ENCODE measurements at regions not wholly inside any gene's neighbourhood (a gene's known extent, or its start where the extent isn't known, plus 50 kb on each side); places are given as distances from the start of the nearest gene placed in this dataset.

DNA sequence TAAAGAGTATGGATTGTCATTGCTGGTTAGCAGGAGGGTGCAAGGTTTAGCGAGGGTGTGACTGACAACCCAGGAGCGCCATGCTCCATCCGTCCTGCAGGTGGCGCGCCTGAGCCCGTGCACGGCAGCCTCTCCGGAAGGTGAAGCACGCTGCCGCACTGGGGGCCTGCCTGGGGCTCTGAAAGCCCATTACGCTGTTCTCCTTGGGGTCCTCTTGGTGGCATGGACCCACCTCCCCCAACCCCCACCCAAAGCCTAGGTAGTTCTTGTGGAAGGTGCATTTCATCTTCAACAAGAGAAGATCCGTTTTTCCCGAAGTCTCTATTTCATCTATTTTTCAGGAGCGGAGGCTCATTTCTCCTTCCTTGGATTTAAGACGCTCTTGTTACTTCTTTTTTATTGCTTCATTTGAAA, 197.4 kb upstream of the KCNG1 start:
- peaks cover 10% of the 10 kb centered on the region for H3K27me3 ChIP-seq
- H3K9ac ChIP-seq, result no peak overlapping the region
- peaks cover 13% of the 10 kb centered on the region for H3K4me1 ChIP-seq
- no peak overlapping the region for H3K27ac ChIP-seq
- H3K36me3 ChIP-seq, result no peaks in the 10 kb centered on the region
- H2AFZ ChIP-seq (replicated peaks), result no peak overlapping the region
- Mint-ChIP-seq H3K4me1 (peaks cover 33% of the 10 kb centered on the region), H3K27me3 (ENCODE audit: insufficient read depth, low read depth) (peaks cover 9% of the 10 kb centered on the region), H3K4me3 (peak overlapping the region; percentile 39), H3K36me3 (no peaks in the 10 kb centered on the region), H3K9me3 (peaks cover 31% of the 10 kb centered on the region), H3K27ac (no peak overlapping the region)
- no peaks in the 10 kb centered on the region for H3K79me2 ChIP-seq (ENCODE audit: low read depth)
- H4K20me1 ChIP-seq (ENCODE audit: low read depth), result no peaks in the 10 kb centered on the region
- no peaks in the 10 kb centered on the region for H3K9me3 ChIP-seq (ENCODE audit: low read depth)
- TF ChIP-seq, protein P1, sequence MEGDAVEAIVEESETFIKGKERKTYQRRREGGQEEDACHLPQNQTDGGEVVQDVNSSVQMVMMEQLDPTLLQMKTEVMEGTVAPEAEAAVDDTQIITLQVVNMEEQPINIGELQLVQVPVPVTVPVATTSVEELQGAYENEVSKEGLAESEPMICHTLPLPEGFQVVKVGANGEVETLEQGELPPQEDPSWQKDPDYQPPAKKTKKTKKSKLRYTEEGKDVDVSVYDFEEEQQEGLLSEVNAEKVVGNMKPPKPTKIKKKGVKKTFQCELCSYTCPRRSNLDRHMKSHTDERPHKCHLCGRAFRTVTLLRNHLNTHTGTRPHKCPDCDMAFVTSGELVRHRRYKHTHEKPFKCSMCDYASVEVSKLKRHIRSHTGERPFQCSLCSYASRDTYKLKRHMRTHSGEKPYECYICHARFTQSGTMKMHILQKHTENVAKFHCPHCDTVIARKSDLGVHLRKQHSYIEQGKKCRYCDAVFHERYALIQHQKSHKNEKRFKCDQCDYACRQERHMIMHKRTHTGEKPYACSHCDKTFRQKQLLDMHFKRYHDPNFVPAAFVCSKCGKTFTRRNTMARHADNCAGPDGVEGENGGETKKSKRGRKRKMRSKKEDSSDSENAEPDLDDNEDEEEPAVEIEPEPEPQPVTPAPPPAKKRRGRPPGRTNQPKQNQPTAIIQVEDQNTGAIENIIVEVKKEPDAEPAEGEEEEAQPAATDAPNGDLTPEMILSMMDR (IDR thresholded peaks at IDR 0.05), result peak; percentile 84
- TF ChIP-seq EZH2 (IDR thresholded peaks at IDR 0.05), result no peak
- DNase-seq (ENCODE audit: low spot score), result peak; percentile 62
- H3K4me2 ChIP-seq, result no peak overlapping the region
- H3F3A ChIP-seq (ENCODE audit: low read depth), result peaks cover 12% of the 10 kb centered on the region
- no peak overlapping the region for H3K4me3 ChIP-seq

DNA sequence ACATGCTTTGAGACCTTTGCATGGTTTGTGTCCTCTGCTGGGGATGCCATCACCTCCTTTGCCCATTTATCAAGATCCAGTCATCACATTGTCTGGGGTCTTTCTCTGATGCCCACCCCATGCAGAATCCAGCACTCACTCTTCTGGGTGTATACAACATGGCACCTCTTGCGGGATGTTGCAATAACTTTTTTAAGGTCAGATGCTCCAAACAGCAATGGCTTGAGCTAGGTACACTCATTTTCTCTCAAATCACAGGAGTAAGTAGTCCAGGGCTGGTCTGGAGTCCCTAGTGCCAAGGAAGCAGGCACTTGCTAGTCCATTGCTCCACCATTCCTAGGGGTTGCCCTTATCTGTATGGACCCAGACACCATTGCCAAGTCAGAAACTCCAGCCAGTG, 196.6 kb upstream of the KCNG1 start:
- Mint-ChIP-seq H3K27ac (peak overlapping the region; percentile 13), H3K36me3 (no peaks in the 10 kb centered on the region), H3K4me3 (peak overlapping the region; percentile 22), H3K27me3 (ENCODE audit: insufficient read depth, low read depth) (peaks cover 9% of the 10 kb centered on the region), H3K9me3 (peaks cover 31% of the 10 kb centered on the region), H3K4me1 (peaks cover 31% of the 10 kb centered on the region)
- peaks cover 12% of the 10 kb centered on the region for H3F3A ChIP-seq (ENCODE audit: low read depth)
- no peak overlapping the region for H3K9ac ChIP-seq
- H3K4me1 ChIP-seq, result peaks cover 13% of the 10 kb centered on the region
- H3K36me3 ChIP-seq, result no peaks in the 10 kb centered on the region
- no peaks in the 10 kb centered on the region for H3K9me3 ChIP-seq (ENCODE audit: low read depth)
- TF ChIP-seq, protein P1 (IDR thresholded peaks at IDR 0.05), result no peak
- TF ChIP-seq EZH2 (IDR thresholded peaks at IDR 0.05) (no peak), EZH2phosphoT487 (IDR thresholded peaks at IDR 0.05) (no peak)
- H3K27ac ChIP-seq, result no peak overlapping the region
- no peak overlapping the region for H2AFZ ChIP-seq (replicated peaks)
- no peak overlapping the region for H3K4me3 ChIP-seq
- no peak for DNase-seq (ENCODE audit: low spot score)
- no peaks in the 10 kb centered on the region for H3K79me2 ChIP-seq (ENCODE audit: low read depth)
- no peaks in the 10 kb centered on the region for H4K20me1 ChIP-seq (ENCODE audit: low read depth)
- H3K27me3 ChIP-seq, result peaks cover 10% of the 10 kb centered on the region
- no peak overlapping the region for H3K4me2 ChIP-seq

DNA sequence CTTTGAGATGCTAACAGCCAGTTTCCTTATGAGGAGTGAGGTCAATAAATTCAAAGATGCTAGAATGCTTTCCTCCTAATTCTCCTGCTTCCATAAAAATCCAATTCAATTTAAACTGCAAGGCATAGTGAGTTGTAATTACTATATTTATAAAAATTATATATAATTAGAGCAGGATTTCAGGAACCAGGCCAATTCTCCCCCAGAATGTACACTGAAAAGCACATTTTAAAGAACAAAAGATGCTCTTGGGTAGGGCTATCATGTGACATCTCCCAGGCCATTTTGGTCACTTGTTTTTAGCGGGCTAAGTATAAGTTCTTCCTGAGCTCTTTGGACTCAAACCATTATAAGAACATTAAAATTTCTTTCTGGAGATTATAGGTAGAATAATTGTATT, 195.7 kb upstream of the KCNG1 start:
- H3K27me3 Mint-ChIP-seq (ENCODE audit: insufficient read depth, low read depth), result peaks cover 9% of the 10 kb centered on the region

More for the DNA sequence above, 195.7 kb upstream of the KCNG1 start:
- Histone ChIP-seq H2AFZ (replicated peaks) (no peak overlapping the region), H3F3A (ENCODE audit: low read depth) (peaks cover 12% of the 10 kb centered on the region), H4K20me1 (ENCODE audit: low read depth) (no peaks in the 10 kb centered on the region), H3K4me3 (no peak overlapping the region), H3K9ac (no peak overlapping the region), H3K4me1 (peaks cover 13% of the 10 kb centered on the region), H3K27me3 (peaks cover 10% of the 10 kb centered on the region), H3K4me2 (no peak overlapping the region), H3K27ac (no peak overlapping the region), H3K79me2 (ENCODE audit: low read depth) (no peaks in the 10 kb centered on the region), H3K9me3 (ENCODE audit: low read depth) (no peaks in the 10 kb centered on the region), H3K36me3 (no peaks in the 10 kb centered on the region)
- H3K9me3 Mint-ChIP-seq, result peaks cover 29% of the 10 kb centered on the region
- no peak for DNase-seq (ENCODE audit: low spot score)
- H3K27ac Mint-ChIP-seq, result no peak overlapping the region
- no peak overlapping the region for H3K4me3 Mint-ChIP-seq
- H3K36me3 Mint-ChIP-seq, result no peaks in the 10 kb centered on the region
- H3K4me1 Mint-ChIP-seq, result peaks cover 26% of the 10 kb centered on the region
- TF ChIP-seq, protein P1 (IDR thresholded peaks at IDR 0.05), result no peak
- no peak for TF ChIP-seq EZH2phosphoT487 (IDR thresholded peaks at IDR 0.05)
- no peak for TF ChIP-seq EZH2 (IDR thresholded peaks at IDR 0.05)
